HEK293 (cell line): ENCODE measurements at regions not wholly inside any gene's neighbourhood (a gene's known extent, or its start where the extent isn't known, plus 50 kb on each side); places are given as distances from the start of the nearest gene placed in this dataset.

Experiments used
- CTCF ChIA-PET: fragments of 350-600 bp; formaldehyde crosslinking; extraction: SDS; loops from one replicate; lab custom pipeline; 2021; ENCODE audit warnings: antibody characterized with exemption; lab: Yijun Ruan, JAX
- POLR2A ChIA-PET: fragments of 300-600 bp; formaldehyde crosslinking; extraction: SDS; loops from one replicate; lab custom pipeline; 2020; ENCODE audit warnings: antibody characterized with exemption, inconsistent platforms; lab: Yijun Ruan, JAX
- H3K27ac ChIP-seq: fragments of 200-500 bp; sonication (Bioruptor generic); 2 replicates; pipeline ENCODE4 v1.5.1; 2014; ENCODE audit warnings: low read depth, low read length, control low read depth, inconsistent platforms; ENCODE audit errors: extremely low read depth
- H3K36me3 ChIP-seq, 2 experiments: fragments of 200-500 bp in 1 of 2; sonication (Bioruptor generic) in 1 of 2; 1 replicate in 1 of 2; 2 replicates in 1 of 2; pipeline ENCODE4 v1.5.1; 2014 to 2017; ENCODE audit warnings: inconsistent platforms in 2 of 2, low read length in 2 of 2; ENCODE audit not compliant: control insufficient read depth in 2 of 2, insufficient read depth in 1 of 2
- H3K4me1 ChIP-seq: fragments of 200-500 bp; sonication (Bioruptor generic); 2 replicates; pipeline ENCODE4 v1.5.1; 2014; ENCODE audit warnings: mild to moderate bottlenecking, low read length, inconsistent platforms; ENCODE audit not compliant: control insufficient read depth, insufficient read depth
- H3K4me3 ChIP-seq: 2 replicates; pipeline ENCODE4 v1.5.1; 2011; ENCODE audit warnings: low read depth, mild to moderate bottlenecking, control low read depth, low read length, moderate library complexity
- H3K9me3 ChIP-seq: fragments of 200-500 bp; sonication (Bioruptor generic); 2 replicates; pipeline ENCODE4 v1.5.1; 2014; ENCODE audit warnings: low read depth, low read length, inconsistent platforms; ENCODE audit not compliant: control insufficient read depth, insufficient read depth
- GFI1B ChIP-seq: fragments of 450-650 bp; formaldehyde crosslinking; IDR thresholded peaks from 2 replicates; pipeline ENCODE4 v1.5.1; 2016; ENCODE audit warnings: missing biosample characterization, missing genetic modification characterization
- GLIS1 ChIP-seq: fragments of 450-650 bp; formaldehyde crosslinking; IDR thresholded peaks from 2 replicates; pipeline ENCODE4 v1.5.1; 2016; ENCODE audit warnings: missing biosample characterization, missing genetic modification characterization
- IKZF3 ChIP-seq: fragments of 450-650 bp; IDR thresholded peaks from 2 replicates; pipeline ENCODE4 v1.5.0; 2018; ENCODE audit warnings: missing biosample characterization, mild to moderate bottlenecking, missing genetic modification characterization, moderate library complexity
- SCRT2 ChIP-seq: fragments of 450-650 bp; formaldehyde crosslinking; IDR thresholded peaks from 2 replicates; pipeline ENCODE4 v1.5.1; 2016; ENCODE audit warnings: missing biosample characterization, missing genetic modification characterization
- SP3 ChIP-seq: fragments of 450-650 bp; formaldehyde crosslinking; IDR thresholded peaks from 2 replicates; pipeline ENCODE4 v1.5.1; 2016; ENCODE audit warnings: missing biosample characterization, missing genetic modification characterization
- TRIM28 ChIP-seq: IDR thresholded peaks from 2 replicates; pipeline ENCODE4 v1.6.1; 2011; ENCODE audit warnings: low read length, control low read depth, borderline replicate concordance
- ZBTB20 ChIP-seq: fragments of 450-650 bp; formaldehyde crosslinking; IDR thresholded peaks from 2 replicates; pipeline ENCODE4 v1.5.1; 2016; ENCODE audit warnings: missing biosample characterization, missing genetic modification characterization
- ZBTB49 ChIP-seq: fragments of 450-650 bp; formaldehyde crosslinking; IDR thresholded peaks from 2 replicates; pipeline ENCODE4 v1.5.1; 2016; ENCODE audit warnings: missing biosample characterization, missing genetic modification characterization, low read depth
- ZIC2 ChIP-seq: fragments of 450-650 bp; formaldehyde crosslinking; IDR thresholded peaks from 2 replicates; pipeline ENCODE4 v1.5.1; 2016; ENCODE audit warnings: missing biosample characterization, missing genetic modification characterization
- ZNF10 ChIP-seq: fragments of 450-650 bp; formaldehyde crosslinking; IDR thresholded peaks from 2 replicates; pipeline ENCODE4 v1.5.1; 2017; ENCODE audit warnings: missing biosample characterization, missing genetic modification characterization
- ZNF121 ChIP-seq: fragments of 450-650 bp; formaldehyde crosslinking; IDR thresholded peaks from 2 replicates; pipeline ENCODE4 v1.5.1; 2016; ENCODE audit warnings: missing biosample characterization, missing genetic modification characterization
- ZNF146 ChIP-seq: fragments of 450-650 bp; formaldehyde crosslinking; IDR thresholded peaks from 2 replicates; pipeline ENCODE4 v1.5.1; 2016; ENCODE audit warnings: missing biosample characterization, missing genetic modification characterization
- ZNF155 ChIP-seq: fragments of 450-650 bp; formaldehyde crosslinking; IDR thresholded peaks from 2 replicates; pipeline ENCODE4 v1.5.1; 2016; ENCODE audit warnings: missing biosample characterization, missing genetic modification characterization
- ZNF214 ChIP-seq: fragments of 450-650 bp; formaldehyde crosslinking; IDR thresholded peaks from 2 replicates; pipeline ENCODE4 v1.5.1; 2017; ENCODE audit warnings: missing biosample characterization, mild to moderate bottlenecking, missing genetic modification characterization, borderline replicate concordance
- ZNF350 ChIP-seq: fragments of 450-650 bp; formaldehyde crosslinking; IDR thresholded peaks from 2 replicates; pipeline ENCODE4 v1.5.0; 2017; ENCODE audit warnings: missing biosample characterization, mild to moderate bottlenecking, missing genetic modification characterization
- ZNF37A ChIP-seq: fragments of 450-650 bp; IDR thresholded peaks from 2 replicates; pipeline ENCODE4 v1.5.1; 2018; ENCODE audit warnings: missing biosample characterization, missing genetic modification characterization
- ZNF391 ChIP-seq: fragments of 450-650 bp; formaldehyde crosslinking; IDR thresholded peaks from 2 replicates; pipeline ENCODE4 v1.5.1; 2016; ENCODE audit warnings: low read depth, missing biosample characterization, missing genetic modification characterization, borderline replicate concordance
- ZNF398 ChIP-seq: fragments of 450-650 bp; formaldehyde crosslinking; IDR thresholded peaks from 2 replicates; pipeline ENCODE4 v1.5.1; 2017; ENCODE audit warnings: missing biosample characterization, missing genetic modification characterization
- ZNF426 ChIP-seq: fragments of 450-650 bp; formaldehyde crosslinking; IDR thresholded peaks from 2 replicates; pipeline ENCODE4 v1.5.1; 2017; ENCODE audit warnings: missing biosample characterization, missing genetic modification characterization, mild to moderate bottlenecking, inconsistent platforms, moderate library complexity
- ZNF501 ChIP-seq: fragments of 450-650 bp; formaldehyde crosslinking; IDR thresholded peaks from 2 replicates; pipeline ENCODE4 v1.5.1; 2016; ENCODE audit warnings: missing biosample characterization, missing genetic modification characterization
- ZNF529 ChIP-seq: fragments of 450-650 bp; formaldehyde crosslinking; IDR thresholded peaks from 2 replicates; pipeline ENCODE4 v1.5.1; 2017; ENCODE audit warnings: missing genetic modification characterization, missing biosample characterization; ENCODE audit not compliant: insufficient replicate concordance
- ZNF555 ChIP-seq: fragments of 450-650 bp; formaldehyde crosslinking; conservative IDR thresholded peaks from 2 replicates; pipeline ENCODE4 v1.5.1; 2017; ENCODE audit warnings: missing biosample characterization, mild to moderate bottlenecking, missing genetic modification characterization, inconsistent platforms
- ZNF610 ChIP-seq: fragments of 450-650 bp; formaldehyde crosslinking; IDR thresholded peaks from 2 replicates; pipeline ENCODE4 v1.5.1; 2016; ENCODE audit warnings: missing biosample characterization, missing genetic modification characterization, borderline replicate concordance
- ZNF639 ChIP-seq: fragments of 450-650 bp; formaldehyde crosslinking; IDR thresholded peaks from 2 replicates; pipeline ENCODE4 v1.5.1; 2016; ENCODE audit warnings: missing biosample characterization, missing genetic modification characterization
- ZNF677 ChIP-seq: fragments of 450-650 bp; IDR thresholded peaks from 2 replicates; pipeline ENCODE4 v1.5.0; 2018; ENCODE audit warnings: missing biosample characterization, mild to moderate bottlenecking, missing genetic modification characterization, moderate library complexity
- ZNF704 ChIP-seq: fragments of 450-650 bp; formaldehyde crosslinking; IDR thresholded peaks from 2 replicates; pipeline ENCODE4 v1.5.1; 2016; ENCODE audit warnings: missing biosample characterization, missing genetic modification characterization
- ZSCAN23 ChIP-seq: fragments of 450-650 bp; formaldehyde crosslinking; IDR thresholded peaks from 2 replicates; pipeline ENCODE4 v1.5.1; 2016; ENCODE audit warnings: missing biosample characterization, missing genetic modification characterization

GRCh38 chr20:52461582-52461981 is 270.0 kb upstream of the ZFP64 start:
- POLR2A ChIA-PET, result no interaction called here
- CTCF ChIA-PET, result no interaction called here
- TF ChIP-seq SCRT2 (tag by site-specific recombination) (no peak), GLIS1 (tag by site-specific recombination) (peak; percentile 75)
- no peaks in the 10 kb centered on the region for H3K36me3 ChIP-seq
- H3K9me3 ChIP-seq, result no peaks in the 10 kb centered on the region
- no peak overlapping the region for H3K4me3 ChIP-seq
- no peaks in the 10 kb centered on the region for H3K4me1 ChIP-seq
- H3K27ac ChIP-seq, result no peak overlapping the region

GRCh38 chr20:52459150-52459549 is 267.6 kb upstream of the ZFP64 start:
- CTCF ChIA-PET, result interaction anchor here (0.8 kb wide), 1 partner anchor 146 kb away, joined by 3 read pairs; no protein-coding TSS in a partner anchor
- no peak overlapping the region for H3K4me3 ChIP-seq
- no peak overlapping the region for H3K27ac ChIP-seq
- TF ChIP-seq ZNF146 (tag by site-specific recombination), result no peak
- no peak for TF ChIP-seq ZNF350 (tag by site-specific recombination)
- TF ChIP-seq ZNF501 (tag by site-specific recombination), result no peak
- TF ChIP-seq ZNF121 (tag by site-specific recombination), result no peak
- TF ChIP-seq ZNF610 (tag by site-specific recombination), result no peak
- no peak for TF ChIP-seq ZSCAN23
- TF ChIP-seq ZIC2 (tag by site-specific recombination), result no peak
- TF ChIP-seq GFI1B (tag by site-specific recombination), result no peak
- TF ChIP-seq ZNF155 (tag by site-specific recombination), result no peak
- no peak for TF ChIP-seq ZBTB49 (tag by site-specific recombination)
- TF ChIP-seq ZBTB20, result no peak
- no peak for TF ChIP-seq ZNF639 (tag by site-specific recombination)
- no peak for TF ChIP-seq ZNF555 (tag by site-specific recombination)
- TF ChIP-seq ZNF214 (tag by site-specific recombination), result no peak
- no peak for TF ChIP-seq ZNF426 (tag by site-specific recombination)
- TF ChIP-seq TRIM28, result no peak
- no peak for TF ChIP-seq ZNF529 (tag by site-specific recombination)
- POLR2A ChIA-PET, result no interaction called here
- H3K36me3 ChIP-seq, result no peaks in the 10 kb centered on the region
- H3K9me3 ChIP-seq, result no peaks in the 10 kb centered on the region
- no peaks in the 10 kb centered on the region for H3K4me1 ChIP-seq

GRCh38 chr20:52457826-52458225 is 266.2 kb upstream of the ZFP64 start:
- H3K4me3 ChIP-seq, result no peak overlapping the region
- H3K36me3 ChIP-seq, result no peaks in the 10 kb centered on the region
- H3K4me1 ChIP-seq, result no peaks in the 10 kb centered on the region
- ChIA-PET POLR2A (no interaction called here), CTCF (no interaction called here)
- H3K27ac ChIP-seq, result no peak overlapping the region
- H3K9me3 ChIP-seq, result no peaks in the 10 kb centered on the region
- no peak for TF ChIP-seq ZNF391
- no peak for TF ChIP-seq ZNF350 (tag by site-specific recombination)
- no peak for TF ChIP-seq ZNF677 (tag by site-specific recombination)
- no peak for TF ChIP-seq ZNF37A (tag by site-specific recombination)
- TF ChIP-seq IKZF3 (tag by site-specific recombination), result no peak
- no peak for TF ChIP-seq ZNF704 (tag by site-specific recombination)
- TF ChIP-seq ZNF398, result no peak
- no peak for TF ChIP-seq ZNF10
- TF ChIP-seq SP3 (tag by site-specific recombination), result no peak
